HepG2 (cell line): ENCODE measurements at regions not wholly inside any gene's neighbourhood (a gene's known extent, or its start where the extent isn't known, plus 50 kb on each side); places are given as distances from the start of the nearest gene placed in this dataset.

Experiments used
- ATAC-seq: fragments of 200-7000 bp; cut with Tn5 transposase; 3 replicates; pipeline ENCODE4 v1.9.1; 2020; ENCODE audit warnings: mild to moderate bottlenecking, moderate library complexity
- BruUV-seq: library from RNA; stranded (reverse); fragments of 400-500 nt; replicated peaks from 2 replicates; lab custom pipeline; 2021; lab: Mats Ljungman, UMichigan
- CTCF ChIA-PET: fragments of 300-600 bp; formaldehyde crosslinking; extraction: SDS; loops from one replicate; lab custom pipeline; 2021; ENCODE audit warnings: low total read pairs, inconsistent platforms, low intra/inter-chr PET ratio; lab: Yijun Ruan, JAX
- POLR2A ChIA-PET: fragments of 350-600 bp; sonication (Branson Sonifier 250); formaldehyde crosslinking; loops from one replicate; lab custom pipeline; 2020; ENCODE audit warnings: antibody characterized with exemption, inconsistent platforms; lab: Yijun Ruan, JAX
- DNase-seq: peaks from one replicate; pipeline ENCODE4 v3.0.0-alpha.2; 2015; ENCODE audit warnings: low spot score
- FAIRE-seq: peaks from 3 replicates; lab custom pipeline; 2011; peaks lifted over from hg19 to GRCh38; lab: Jason Lieb, UNC
- H2AFZ ChIP-seq: one replicate; pipeline ENCODE4 v1.6.1; 2011; ENCODE audit warnings: low read length, inconsistent platforms
- H3K27ac ChIP-seq: fragments of 300-600 bp; 3 replicates; pipeline ENCODE4 v1.8.0; 2011; ENCODE audit warnings: mixed run types, mild to moderate bottlenecking, mixed read lengths, low read length, inconsistent platforms; ENCODE audit not compliant: insufficient read depth; ENCODE audit errors: extremely low read length
- H3K27me3 ChIP-seq, 2 experiments: fragments of 200-600 bp in 1 of 2; 2 replicates in 1 of 2; 3 replicates in 1 of 2; pipeline versions ENCODE4 v1.6.0 to v1.8.0; 2011; ENCODE audit warnings: low read length in 2 of 2, mild to moderate bottlenecking in 2 of 2, moderate library complexity in 2 of 2, inconsistent platforms in 1 of 2; ENCODE audit not compliant: insufficient read depth in 2 of 2, control insufficient read depth in 1 of 2
- H3K36me3 ChIP-seq, 2 experiments: fragments of 200-600 bp in 1 of 2; replicated peaks in 1 of 2; 2 replicates in 1 of 2; 3 replicates in 1 of 2; pipeline versions ENCODE4 v1.5.1 to v1.8.0; 2011; ENCODE audit warnings: low read length in 2 of 2, inconsistent platforms in 1 of 2; ENCODE audit not compliant: insufficient read depth in 2 of 2, control insufficient read depth in 1 of 2
- H3K4me1 ChIP-seq: 2 replicates; pipeline ENCODE4 v1.5.1; 2012; ENCODE audit warnings: low read length, inconsistent platforms; ENCODE audit not compliant: insufficient read depth
- H3K4me2 ChIP-seq: 2 replicates; pipeline ENCODE4 v1.6.0; 2011; ENCODE audit warnings: low read depth, low read length, inconsistent platforms
- H3K4me3 ChIP-seq, 3 experiments: fragments of 200-600 bp in 1 of 3; sonication (generic), shearing (Covaris generic) in 1 of 3; replicated peaks in 1 of 3; 2 replicates each; pipeline ENCODE4 v1.5.1; 2011 to 2016; ENCODE audit warnings: low read length in 3 of 3, inconsistent platforms in 2 of 3, low read depth in 2 of 3, mild to moderate bottlenecking in 2 of 3, control low read depth in 1 of 3, mixed read lengths in 1 of 3; ENCODE audit not compliant: insufficient read depth in 1 of 3
- H3K79me2 ChIP-seq: one replicate; pipeline ENCODE4 v1.6.1; 2011; ENCODE audit warnings: low read length, inconsistent platforms; ENCODE audit not compliant: insufficient read depth
- H3K9ac ChIP-seq: 2 replicates; pipeline ENCODE4 v1.6.0; 2011; ENCODE audit warnings: mild to moderate bottlenecking, low read depth, low read length, inconsistent platforms; ENCODE audit not compliant: insufficient read depth
- H3K9me3 ChIP-seq: 2 replicates; pipeline ENCODE4 v1.5.1; 2012; ENCODE audit warnings: mild to moderate bottlenecking, low read length
- H4K20me1 ChIP-seq: 2 replicates; pipeline ENCODE4 v1.6.0; 2011; ENCODE audit warnings: inconsistent platforms, mild to moderate bottlenecking, low read length, moderate library complexity; ENCODE audit not compliant: insufficient read depth
- CREB3 ChIP-seq: sonication (generic); formaldehyde crosslinking; IDR thresholded peaks from 2 replicates; pipeline ENCODE4 v1.5.0; 2020; ENCODE audit warnings: missing genetic modification reagents
- ERF ChIP-seq: IDR thresholded peaks from 2 replicates; pipeline ENCODE4 v1.6.1; 2018; ENCODE audit warnings: missing biosample characterization, missing genetic modification reagents
- NCOA1 ChIP-seq: sonication (generic); formaldehyde crosslinking; IDR thresholded peaks from 2 replicates; pipeline ENCODE4 v1.9.0; 2021; ENCODE audit warnings: missing genetic modification reagents
- NR2F6 ChIP-seq, 2 experiments: IDR thresholded peaks; 2 replicates each; pipeline ENCODE4 v1.6.1; 2016; ENCODE audit warnings: antibody characterized with exemption in 1 of 2, mild to moderate bottlenecking in 1 of 2
- SCMH1 ChIP-seq: sonication (generic); formaldehyde crosslinking; IDR thresholded peaks from 2 replicates; pipeline ENCODE4 v1.9.0; 2021; ENCODE audit warnings: missing genetic modification reagents, mild to moderate bottlenecking, borderline replicate concordance
- ZNF230 ChIP-seq: sonication (generic); formaldehyde crosslinking; IDR thresholded peaks from 2 replicates; pipeline ENCODE4 v1.4.0; 2020; ENCODE audit warnings: mild to moderate bottlenecking, missing genetic modification reagents
- ZNF589 ChIP-seq: sonication (generic); formaldehyde crosslinking; conservative IDR thresholded peaks from 2 replicates; pipeline ENCODE4 v1.8.0; 2022; ENCODE audit warnings: mild to moderate bottlenecking, moderate library complexity, missing genetic modification reagents
- ZNF619 ChIP-seq: sonication (generic); formaldehyde crosslinking; IDR thresholded peaks from 2 replicates; pipeline ENCODE4 v1.4.0; 2020; ENCODE audit warnings: mild to moderate bottlenecking, missing genetic modification reagents
- ZNF781 ChIP-seq: sonication (generic); formaldehyde crosslinking; IDR thresholded peaks from 2 replicates; pipeline ENCODE4 v1.5.1; 2020; ENCODE audit warnings: borderline replicate concordance, mild to moderate bottlenecking, missing genetic modification reagents; ENCODE audit errors: not compliant biosample characterization
- WGBS: methylation state at CpG from one replicate; pipeline ENCODE4 v1.1.6; 2017; ENCODE audit warnings: low lambda C conversion rate; 5-methylcytosine and 5-hydroxymethylcytosine counted together
- in situ Hi-C: cut with HindIII; loops from 2 replicates; pipeline ENCODE4 v1.10.0; 2017; ENCODE audit warnings: low pct_unique_long_range_greater_than_20kb; ENCODE audit not compliant: extremely low pct_ligation_motif_present
- intact Hi-C: fragments of 100-400 bp; cut with micrococcal nuclease; formaldehyde crosslinking; loops from one replicate; pipeline ENCODE4 v1.10.0; 2022; ENCODE audit not compliant: unreplicated experiment
- TF ChIP-seq, protein P1 (sequence below): sonication (generic); formaldehyde crosslinking; IDR thresholded peaks from 2 replicates; pipeline ENCODE4 v1.5.1; 2020; ENCODE audit warnings: mild to moderate bottlenecking, missing genetic modification reagents, moderate library complexity
- TF ChIP-seq, protein P2 (sequence below): sonication (generic); formaldehyde crosslinking; IDR thresholded peaks from 2 replicates; pipeline ENCODE4 v1.4.0; 2020; ENCODE audit warnings: mild to moderate bottlenecking, missing genetic modification reagents

GRCh38 chr1:37404711-37405110 lies 69.7 kb upstream of the ZC3H12A start:
- H3K9me3 ChIP-seq = no peaks in the 10 kb centered on the region
- CTCF ChIA-PET = no interaction called here
- no peak for DNase-seq
- POLR2A ChIA-PET = no interaction called here
- TF ChIP-seq NCOA1 (CRISPR knock-in tag) = no peak
- no peak for TF ChIP-seq ZNF230 (CRISPR knock-in tag)
- TF ChIP-seq, protein P1, sequence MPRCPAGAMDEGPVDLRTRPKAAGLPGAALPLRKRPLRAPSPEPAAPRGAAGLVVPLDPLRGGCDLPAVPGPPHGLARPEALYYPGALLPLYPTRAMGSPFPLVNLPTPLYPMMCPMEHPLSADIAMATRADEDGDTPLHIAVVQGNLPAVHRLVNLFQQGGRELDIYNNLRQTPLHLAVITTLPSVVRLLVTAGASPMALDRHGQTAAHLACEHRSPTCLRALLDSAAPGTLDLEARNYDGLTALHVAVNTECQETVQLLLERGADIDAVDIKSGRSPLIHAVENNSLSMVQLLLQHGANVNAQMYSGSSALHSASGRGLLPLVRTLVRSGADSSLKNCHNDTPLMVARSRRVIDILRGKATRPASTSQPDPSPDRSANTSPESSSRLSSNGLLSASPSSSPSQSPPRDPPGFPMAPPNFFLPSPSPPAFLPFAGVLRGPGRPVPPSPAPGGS (CRISPR knock-in tag) = no peak
- TF ChIP-seq ZNF619 = no peak
- TF ChIP-seq, all 625 proteins: peak for 0
- no peak for ATAC-seq
- Histone ChIP-seq H3K9ac (no peak overlapping the region), H3K27ac (no peak overlapping the region), H3K27me3 (peaks cover 1 to 16% of the 10 kb centered on the region in 2 experiments), H3K4me2 (no peak overlapping the region), H3K79me2 (no peaks in the 10 kb centered on the region), H4K20me1 (no peaks in the 10 kb centered on the region), H3K4me3 (no peak overlapping the region), H2AFZ (no peak overlapping the region), H3K4me1 (no peaks in the 10 kb centered on the region), H3K36me3 (no peaks in the 10 kb centered on the region)
- FAIRE-seq = no peak
- WGBS = 22% methylated on average over 4 of the region's 4 CpGs
- BruUV-seq = no TSS peak
- in situ Hi-C loops (no loop called here), intact Hi-C loops (no loop called here)

- intact Hi-C loops = no loop called here
- FAIRE-seq (no peak), DNase-seq (no peak), ATAC-seq (no peak)
- Histone ChIP-seq H3K27me3 (no peaks in the 10 kb centered on the region; a peak in 1 of 5 replicates), H4K20me1 (no peaks in the 10 kb centered on the region), H2AFZ (no peak overlapping the region), H3K4me1 (no peaks in the 10 kb centered on the region), H3K36me3 (no peaks in the 10 kb centered on the region), H3K4me2 (no peak overlapping the region), H3K27ac (no peak overlapping the region), H3K4me3 (no peak overlapping the region), H3K9ac (no peak overlapping the region), H3K79me2 (no peaks in the 10 kb centered on the region), H3K9me3 (no peaks in the 10 kb centered on the region)
- no TSS peak for BruUV-seq
- in situ Hi-C loops = no loop called here
- ChIA-PET CTCF (no interaction called here), POLR2A (no interaction called here)
- WGBS = 10% methylated on average over 7 of the region's 7 CpGs
- TF ChIP-seq ZNF781 (CRISPR knock-in tag) (no peak), ERF (CRISPR knock-in tag) (no peak), CREB3 (CRISPR knock-in tag) (no peak), NR2F6 (IDR thresholded peaks at IDR 0.05) (no peak), NR2F6 (CRISPR knock-in tag; IDR thresholded peaks at IDR 0.05) (no peak), SCMH1 (no peak), ZNF589 (no peak)
- TF ChIP-seq, protein P2, sequence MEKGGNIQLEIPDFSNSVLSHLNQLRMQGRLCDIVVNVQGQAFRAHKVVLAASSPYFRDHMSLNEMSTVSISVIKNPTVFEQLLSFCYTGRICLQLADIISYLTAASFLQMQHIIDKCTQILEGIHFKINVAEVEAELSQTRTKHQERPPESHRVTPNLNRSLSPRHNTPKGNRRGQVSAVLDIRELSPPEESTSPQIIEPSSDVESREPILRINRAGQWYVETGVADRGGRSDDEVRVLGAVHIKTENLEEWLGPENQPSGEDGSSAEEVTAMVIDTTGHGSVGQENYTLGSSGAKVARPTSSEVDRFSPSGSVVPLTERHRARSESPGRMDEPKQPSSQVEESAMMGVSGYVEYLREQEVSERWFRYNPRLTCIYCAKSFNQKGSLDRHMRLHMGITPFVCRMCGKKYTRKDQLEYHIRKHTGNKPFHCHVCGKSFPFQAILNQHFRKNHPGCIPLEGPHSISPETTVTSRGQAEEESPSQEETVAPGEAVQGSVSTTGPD (CRISPR knock-in tag) = no peak
Measured at GRCh38 chr1:37410105-37410504, 64.3 kb upstream of the ZC3H12A start.
